GM03348 (cell line): ENCODE measurements at regions not wholly inside any gene's neighbourhood (a gene's known extent, or its start where the extent isn't known, plus 50 kb on each side); places are given as distances from the start of the nearest gene placed in this dataset.

Source experiments
- DNase-seq: peaks from one replicate; pipeline ENCODE4 v3.0.0; 2012; ENCODE audit warnings: low spot score

DNA sequence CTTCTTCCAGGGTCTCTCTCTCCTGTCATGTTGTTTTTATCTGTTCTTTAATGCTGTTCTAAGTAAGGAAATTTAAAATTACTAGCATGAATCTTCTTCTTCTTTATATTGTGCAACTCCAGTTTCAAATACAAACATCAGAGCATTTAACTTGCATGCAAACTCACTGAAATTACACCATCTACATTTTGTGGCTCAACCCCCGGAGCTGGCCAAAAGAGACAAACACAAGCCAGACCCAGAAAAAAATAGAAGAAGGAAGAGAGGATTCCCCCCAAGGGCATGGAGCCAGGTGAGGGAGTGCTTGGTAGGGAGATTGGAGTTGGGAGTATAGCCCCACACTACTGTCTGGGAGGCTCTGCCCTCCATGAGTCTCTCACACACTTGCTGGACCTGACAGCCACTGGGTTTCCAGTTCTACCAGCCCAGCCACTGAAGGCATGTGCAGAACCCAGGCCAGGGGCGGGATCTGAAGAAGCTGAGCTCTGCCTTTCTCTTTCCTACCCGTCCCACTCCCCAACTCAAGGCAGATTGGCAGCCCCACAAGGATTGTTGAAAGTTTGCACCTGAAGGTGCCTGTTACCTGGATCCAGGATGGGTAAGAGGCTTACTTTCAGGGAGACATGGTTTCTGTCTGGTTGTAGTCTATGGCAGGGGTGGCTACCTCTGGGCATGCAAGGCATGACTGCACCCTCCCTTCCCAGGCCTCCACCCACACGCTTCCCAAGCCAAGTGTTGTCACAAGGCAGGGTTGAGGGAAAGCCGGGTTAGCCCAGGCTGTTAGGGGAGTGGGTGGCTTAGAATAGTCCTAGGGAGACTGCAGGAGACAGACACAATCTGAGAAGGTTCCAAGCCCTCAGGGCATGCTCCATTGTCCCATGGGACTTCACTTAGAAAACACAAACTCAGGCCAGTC lies 297.2 kb downstream of the TGFB2 start:
- peak; percentile 57 for DNase-seq

GRCh38 chr1:218643281-218643680 lies 298.1 kb downstream of the TGFB2 start:
- DNase-seq = no peak

DNA sequence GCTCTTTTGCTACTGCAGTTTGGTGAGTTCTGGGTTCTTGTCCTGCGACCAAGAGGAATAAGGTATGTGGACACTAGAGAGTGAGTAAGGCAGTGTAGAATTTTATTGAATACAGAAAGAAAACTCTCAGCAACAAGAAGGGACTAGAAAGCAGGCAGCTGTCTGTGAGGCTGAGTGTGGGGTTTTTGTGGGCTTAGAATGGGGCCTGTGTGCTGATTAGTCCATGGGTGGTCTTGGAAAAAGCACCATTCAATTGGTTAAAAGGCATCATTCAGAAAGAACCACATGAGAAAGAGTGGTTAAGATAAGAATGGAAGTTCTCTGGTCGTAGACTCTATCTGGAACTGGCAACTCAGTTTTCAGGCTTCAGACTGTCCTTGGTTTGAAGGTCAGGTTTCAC lies 298.8 kb downstream of the TGFB2 start:
- no peak for DNase-seq

DNA sequence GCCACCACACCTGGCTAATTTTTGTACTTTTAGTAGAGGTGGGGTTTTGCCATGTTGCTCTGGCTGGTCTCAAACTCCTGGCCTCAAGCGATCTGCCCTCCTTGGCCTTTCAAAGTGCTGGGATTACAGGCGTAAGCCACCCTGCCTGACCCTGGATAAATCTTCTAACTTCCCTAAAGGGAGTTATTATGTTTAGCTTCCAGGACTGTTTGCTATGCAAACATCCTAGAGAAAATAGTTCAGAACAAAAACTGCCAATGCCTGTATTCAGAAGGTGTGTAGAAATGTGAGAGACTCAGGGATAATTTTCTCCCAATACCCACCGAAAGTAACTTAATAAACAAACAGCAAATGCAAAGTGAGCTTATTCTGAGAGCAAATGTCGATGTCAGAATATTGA lies 301.2 kb downstream of the TGFB2 start:
- DNase-seq = no peak

GRCh38 chr1:218656301-218657037 lies 311.3 kb downstream of the TGFB2 start:
- no peak for DNase-seq

DNA sequence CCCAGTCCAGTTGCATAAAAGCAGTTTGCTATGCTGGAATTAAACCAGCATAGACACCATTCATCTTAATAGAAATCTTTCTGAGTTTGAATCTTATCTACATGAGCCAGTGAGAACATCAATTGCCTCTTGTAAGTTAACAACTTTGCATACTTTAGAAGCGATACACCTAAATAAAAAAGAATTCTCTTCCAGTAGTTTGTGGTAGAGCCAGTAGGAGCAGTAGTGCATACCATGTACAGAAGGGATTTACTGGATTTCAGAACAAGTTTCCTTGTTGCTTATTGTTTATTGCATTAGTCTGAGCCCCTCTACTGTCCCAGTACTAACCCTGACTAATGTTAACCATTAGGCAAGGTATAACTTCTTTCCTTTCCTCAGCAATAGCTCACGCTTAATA lies 313.1 kb downstream of the TGFB2 start:
- no peak for DNase-seq

- DNase-seq = peak; percentile 44
These were observed 313.8 kb downstream of the TGFB2 start for GRCh38 chr1:218658899-218659298.

DNA sequence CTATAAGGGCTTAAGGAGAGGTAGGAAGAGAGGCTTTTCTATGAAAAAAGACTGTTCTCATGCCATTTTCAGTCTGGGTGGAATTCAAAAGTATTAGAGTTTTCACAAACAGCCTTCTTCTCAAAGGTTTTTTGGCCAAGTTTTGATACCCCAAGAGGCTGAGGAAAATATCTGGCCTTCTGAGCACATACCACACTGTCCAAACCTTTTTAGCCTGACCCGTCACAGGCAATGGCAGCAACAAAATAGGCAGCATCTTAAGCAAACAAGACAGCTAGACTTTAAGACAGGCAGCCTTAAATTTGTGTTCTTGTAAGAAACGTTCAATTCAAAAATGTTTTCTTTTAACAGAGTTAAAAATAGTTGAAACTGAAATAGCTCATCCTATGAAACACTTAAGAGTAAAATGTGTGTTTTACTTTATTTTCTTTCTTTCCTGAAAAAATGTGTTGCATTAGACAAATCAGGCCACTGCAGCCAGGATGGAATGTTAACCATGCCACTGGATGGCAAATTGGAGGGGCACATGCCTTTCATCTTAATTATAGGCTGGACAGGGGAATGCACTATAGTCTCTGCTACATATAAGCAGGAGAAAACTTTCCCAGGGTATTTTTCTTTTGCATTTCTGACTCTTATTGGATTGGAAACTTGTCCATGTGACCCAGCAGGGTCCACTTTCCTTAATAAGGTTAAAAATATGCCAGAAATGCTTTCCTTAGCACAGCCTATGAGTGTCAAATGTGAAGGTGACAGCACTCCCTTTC lies 315.0 kb downstream of the TGFB2 start:
- DNase-seq = peak; percentile 22

DNA sequence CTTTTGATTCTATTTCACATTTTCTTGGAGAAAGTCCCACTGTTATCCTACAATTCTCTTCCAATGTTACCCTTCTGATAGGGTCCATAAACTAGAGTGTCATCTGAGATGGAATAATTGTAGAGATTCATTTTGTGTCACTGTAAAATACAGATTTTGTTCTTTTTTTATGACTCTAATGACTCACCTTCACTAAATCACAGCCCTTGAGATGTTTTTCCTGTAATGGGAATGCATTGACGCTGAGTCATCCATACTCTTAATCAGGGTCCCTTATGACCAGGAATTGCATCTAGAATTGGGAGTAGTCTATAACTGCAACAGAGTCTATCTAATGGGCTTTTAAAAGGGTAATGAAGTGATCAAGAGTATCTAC lies 315.5 kb downstream of the TGFB2 start:
- peak; percentile 56 for DNase-seq

DNA sequence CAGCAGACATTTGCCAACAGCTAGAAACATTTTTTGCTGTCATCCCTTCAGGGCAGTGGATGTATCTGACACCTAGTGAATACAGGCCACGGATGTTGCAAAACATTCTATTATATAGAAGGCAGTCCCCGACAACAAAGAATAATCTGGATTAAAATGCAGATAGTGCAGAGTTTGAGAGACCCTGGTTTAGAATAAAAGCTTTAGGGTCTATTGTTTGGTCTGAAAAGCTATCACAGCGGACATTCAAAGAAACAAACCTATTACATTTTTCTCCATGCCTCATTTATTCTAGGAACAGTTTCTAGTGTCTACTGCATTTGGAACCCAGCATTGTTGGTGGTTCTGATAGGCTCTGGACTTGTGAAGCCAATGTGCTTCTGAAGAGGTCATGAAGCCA lies 316.3 kb downstream of the TGFB2 start:
- DNase-seq = no peak

GRCh38 chr1:218664385-218665170 lies 319.4 kb downstream of the TGFB2 start:
- no peak for DNase-seq

DNA sequence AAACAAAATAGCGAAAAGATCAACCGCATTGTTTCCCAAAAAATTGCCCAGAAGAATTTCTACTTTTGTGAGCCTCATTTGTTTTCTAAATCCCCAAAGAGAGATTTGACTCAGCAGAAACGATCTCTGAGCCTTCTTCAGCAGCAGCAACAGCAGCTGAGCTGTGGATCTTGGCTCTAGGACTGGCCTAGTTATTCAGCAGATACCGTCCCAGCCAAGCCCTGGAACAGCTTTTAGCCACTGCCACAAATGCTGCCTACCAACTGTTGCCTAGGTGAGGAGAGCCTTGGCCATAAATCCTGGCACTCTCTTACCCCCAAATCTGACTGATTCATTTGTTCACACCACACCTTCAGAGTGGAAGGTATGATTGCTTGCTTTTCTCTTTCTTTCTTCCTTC lies 320.1 kb downstream of the TGFB2 start:
- peak; percentile 62 for DNase-seq

DNA sequence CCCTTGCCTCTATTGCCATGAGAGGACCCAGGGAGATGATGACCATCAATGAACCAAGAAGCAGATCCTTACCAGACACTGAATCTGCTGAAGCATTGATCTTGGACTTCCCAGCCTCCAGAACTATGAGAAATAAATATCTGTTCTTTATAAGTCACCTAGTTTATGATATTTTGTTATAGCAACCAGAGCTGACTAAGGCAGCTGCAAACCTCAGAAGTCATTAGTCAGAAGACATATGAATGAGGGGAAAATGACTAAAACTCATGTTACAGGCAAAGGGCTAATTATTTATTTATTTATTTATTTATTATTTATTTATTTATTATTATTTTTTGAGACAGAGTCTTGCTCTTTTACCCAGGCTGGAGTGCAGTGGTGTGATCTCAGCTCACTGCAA lies 321.1 kb downstream of the TGFB2 start:
- no peak for DNase-seq

DNA sequence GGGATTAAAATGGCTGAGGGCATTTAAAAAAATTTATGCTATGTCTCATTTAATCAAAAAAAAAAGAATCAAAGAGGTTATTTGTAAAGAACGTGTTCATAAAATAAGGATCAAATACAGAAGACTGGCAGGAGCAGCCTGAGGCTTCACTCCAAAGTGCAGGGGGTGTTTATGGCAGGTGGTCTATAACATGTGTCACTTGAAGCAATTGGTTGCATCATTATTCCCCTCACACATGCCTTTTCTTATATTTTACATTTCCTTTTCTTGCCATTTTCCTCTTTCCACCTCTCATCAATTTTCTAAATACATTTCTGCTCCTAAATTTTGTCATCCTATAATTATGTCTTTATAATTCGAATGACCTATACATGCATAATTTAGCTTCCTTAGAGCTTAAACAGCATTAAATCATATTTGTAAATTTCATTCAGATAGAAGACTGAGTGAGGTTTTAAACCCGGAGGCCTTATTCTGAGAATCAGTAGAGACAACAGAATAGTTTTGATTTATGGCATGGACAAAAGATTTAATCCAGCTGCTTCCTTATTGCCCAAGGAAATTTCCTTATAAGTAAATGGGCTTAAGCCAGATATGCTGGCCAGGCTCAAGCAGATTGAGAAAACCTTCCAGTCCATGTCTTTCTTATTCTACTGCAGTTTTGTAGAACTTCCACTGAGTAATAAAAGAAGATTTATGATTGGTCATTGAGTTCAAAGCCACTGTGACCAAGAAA lies 322.8 kb downstream of the TGFB2 start:
- no peak for DNase-seq

GRCh38 chr1:218669431-218669830 lies 324.3 kb downstream of the TGFB2 start:
- DNase-seq = no peak

- no peak for DNase-seq
These were observed 325.7 kb downstream of the TGFB2 start for GRCh38 chr1:218670875-218671274.

DNA sequence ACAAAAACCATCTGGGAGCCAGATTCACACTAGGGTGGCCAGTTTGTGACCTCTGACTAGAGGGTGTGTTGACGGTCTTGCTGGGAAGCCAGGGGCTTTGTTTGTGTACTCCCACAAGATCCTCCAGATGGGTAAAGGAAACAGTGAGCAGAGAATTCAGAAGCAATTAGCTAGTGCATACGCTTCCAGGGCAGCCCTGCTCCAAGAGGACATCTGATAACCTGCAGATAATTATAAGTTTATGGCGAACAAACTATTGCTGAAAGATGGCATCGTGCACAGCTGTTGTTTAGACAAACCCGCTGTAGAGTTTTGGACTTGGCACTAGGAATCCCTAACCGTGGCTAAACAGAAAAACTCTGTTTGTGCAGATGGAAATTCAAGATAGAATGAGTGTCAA lies 326.4 kb downstream of the TGFB2 start:
- DNase-seq = no peak

DNA sequence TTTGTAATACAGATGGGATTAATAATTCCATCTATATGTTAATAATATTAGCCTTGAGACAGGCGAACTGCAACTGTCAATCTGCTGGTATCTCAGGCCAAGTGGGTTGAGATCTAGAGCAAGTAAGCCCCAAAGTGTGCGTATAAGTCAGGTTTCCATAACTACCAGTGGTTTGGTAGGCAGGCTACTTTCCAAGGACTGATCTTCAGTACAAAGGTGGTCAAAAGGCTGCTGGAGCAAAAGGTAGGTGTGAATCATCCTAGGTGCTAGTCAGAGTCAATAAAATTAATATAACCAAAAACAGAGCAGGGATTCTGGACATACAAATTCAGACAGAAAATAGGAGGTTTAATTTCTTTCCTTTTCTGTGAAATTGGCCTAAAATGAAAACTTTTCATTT lies 328.0 kb downstream of the TGFB2 start:
- DNase-seq = no peak

DNA sequence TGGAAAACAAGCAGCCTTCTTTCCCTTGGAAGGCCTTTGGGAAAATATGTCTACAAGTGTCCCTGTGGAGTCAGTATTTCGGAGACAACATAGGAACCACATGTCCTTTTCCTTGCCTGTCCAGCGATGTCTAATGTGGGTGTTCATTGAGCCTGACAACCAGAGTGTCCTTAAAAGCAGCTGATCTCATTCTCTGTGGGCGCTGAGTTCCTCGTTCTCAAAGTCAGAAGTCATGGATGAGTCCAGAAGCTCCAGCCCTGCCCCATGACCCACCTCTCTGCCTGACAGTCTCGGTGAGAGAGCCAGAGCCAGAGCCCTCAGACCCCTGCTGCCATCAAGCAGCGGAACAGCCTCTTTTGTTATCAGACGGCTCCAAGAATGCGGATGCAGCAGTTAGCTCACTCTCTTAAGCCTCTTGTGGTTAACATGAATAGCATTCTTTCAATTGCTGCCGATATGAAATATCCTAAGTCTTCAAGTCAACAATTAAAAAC lies 329.2 kb downstream of the TGFB2 start:
- DNase-seq = peak; percentile 49

- DNase-seq = no peak
These were observed 331.9 kb downstream of the TGFB2 start for GRCh38 chr1:218677026-218677425.

- no peak for DNase-seq
These were observed 334.3 kb downstream of the TGFB2 start for GRCh38 chr1:218679391-218679790.
